ENCODE measurements at regions not wholly inside any gene's neighbourhood (a gene's known extent, or its start where the extent isn't known, plus 50 kb on each side); places are given as distances from the start of the nearest gene placed in this dataset.

GRCh38 chr13:83003185-83003584, 879.1 kb downstream of the SLITRK1 start:
- TF ChIP-seq CTCF (conservative IDR thresholded peaks at IDR 0.05; ENCODE audit: low read depth, low read length) (no peak), EZH2phosphoT487 (IDR thresholded peaks at IDR 0.05; ENCODE audit: borderline replicate concordance, low read length) (no peak)
